GM12891 (cell line): ENCODE measurements at regions not wholly inside any gene's neighbourhood (a gene's known extent, or its start where the extent isn't known, plus 50 kb on each side); places are given as distances from the start of the nearest gene placed in this dataset.
A peak's percentile ranks its signal among the peaks of the same experiment; 100 is the strongest.

Experiments
- DNase-seq: peaks from one replicate; pipeline ENCODE4 v3.0.0; 2011; ENCODE audit warnings: low spot score; ENCODE audit not compliant: insufficient read length
- FAIRE-seq: peaks from 2 replicates; lab custom pipeline; 2011; peaks lifted over from hg19 to GRCh38; lab: Jason Lieb, UNC
- PAX5 ChIP-seq: IDR thresholded peaks from 2 replicates; pipeline ENCODE4 v1.6.1; 2011; ENCODE audit warnings: low read length, moderate library complexity, mild to moderate bottlenecking; ENCODE audit not compliant: insufficient read depth, severe bottlenecking
- POLR2A ChIP-seq: IDR thresholded peaks from 2 replicates; pipeline ENCODE4 v1.6.1; 2011; ENCODE audit warnings: low read depth, low read length, control low read depth
- POLR2AphosphoS5 ChIP-seq: IDR thresholded peaks from 2 replicates; pipeline ENCODE4 v1.6.1; 2011; ENCODE audit warnings: low read depth, low read length, control low read depth
- POU2F2 ChIP-seq: IDR thresholded peaks from 2 replicates; pipeline ENCODE4 v1.6.1; 2011; ENCODE audit warnings: low read depth, mild to moderate bottlenecking, control low read depth, low read length, moderate library complexity
- SPI1 ChIP-seq: IDR thresholded peaks from 2 replicates; pipeline ENCODE4 v1.6.1; 2011; ENCODE audit warnings: low read depth, low read length, control low read depth
- TAF1 ChIP-seq: IDR thresholded peaks from 2 replicates; pipeline ENCODE4 v1.6.1; 2011; ENCODE audit warnings: low read depth, low read length, control low read depth

DNA sequence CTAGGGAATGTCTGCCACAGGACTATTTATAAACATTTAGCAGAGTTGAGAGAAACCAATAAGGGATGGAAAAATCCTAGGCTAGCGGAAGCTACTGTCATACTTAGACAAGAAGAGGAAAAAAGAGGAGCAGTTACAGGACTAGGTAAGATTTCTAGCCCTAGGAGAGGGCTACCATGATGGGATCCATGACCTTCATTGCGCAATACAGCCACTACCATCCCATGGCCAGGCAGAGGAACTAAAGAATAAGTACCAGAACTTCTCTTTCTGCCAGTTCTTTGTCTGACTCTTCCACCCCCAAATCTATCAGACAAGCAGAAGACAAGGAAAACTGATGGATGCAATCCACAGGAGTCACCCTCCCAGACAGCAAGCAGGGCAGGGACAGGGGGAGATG, 417.0 kb upstream of the CHST9 start:
- FAIRE-seq (no peak), DNase-seq (no peak)
- TF ChIP-seq POU2F2 (no peak), SPI1 (no peak), PAX5 (no peak), TAF1 (no peak), POLR2AphosphoS5 (no peak), POLR2A (no peak)

DNA sequence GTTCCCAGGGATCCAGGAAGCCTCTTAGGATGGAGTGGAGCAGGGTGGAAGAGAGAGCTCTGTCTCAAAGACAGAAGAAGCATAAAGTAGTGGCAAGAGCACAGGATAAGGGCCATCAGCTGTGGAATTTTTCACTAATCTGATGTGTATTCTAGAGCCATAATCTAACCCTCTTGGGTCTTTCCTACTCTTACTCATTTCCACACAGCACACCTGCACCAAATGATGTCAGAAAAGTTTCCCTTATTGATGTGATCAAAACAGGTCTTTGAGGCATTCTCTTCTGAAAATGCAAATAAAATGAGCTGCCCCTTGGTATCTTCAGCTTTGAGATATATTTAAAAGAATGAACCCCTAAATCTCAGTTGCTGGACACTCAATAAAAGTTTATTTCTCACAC, 415.1 kb upstream of the CHST9 start:
- no peak for DNase-seq
- TF ChIP-seq TAF1 (no peak), PAX5 (no peak), SPI1 (no peak), POU2F2 (no peak), POLR2AphosphoS5 (no peak), POLR2A (no peak)
- FAIRE-seq: no peak

DNA sequence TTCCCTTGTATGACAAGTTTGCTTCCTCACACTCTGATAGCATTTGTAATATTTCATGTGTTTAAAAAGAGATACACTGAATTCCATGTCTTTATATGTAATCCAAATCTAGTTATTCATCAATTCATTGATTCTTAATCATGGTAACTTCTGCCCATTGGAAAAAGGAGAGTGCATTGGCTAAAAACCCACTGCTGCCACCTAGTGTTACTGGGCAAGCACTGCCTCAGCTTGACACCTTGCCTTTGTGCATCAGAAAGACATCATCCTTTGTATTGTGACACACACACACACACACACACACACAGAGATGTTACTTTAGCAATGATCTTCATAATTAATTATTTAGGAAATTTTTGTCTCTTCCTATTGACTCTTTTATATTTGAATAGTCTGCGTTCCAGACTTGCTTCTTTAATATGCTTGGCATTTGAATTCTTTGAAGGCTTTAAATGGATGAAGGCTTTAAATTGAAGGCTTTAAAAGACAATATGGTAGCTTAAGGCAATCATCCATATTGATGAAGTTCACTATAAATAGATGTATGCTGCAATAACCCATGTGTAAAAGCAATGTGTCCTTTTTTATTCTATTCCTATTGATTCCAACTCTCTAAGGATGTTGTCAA, 414.2 kb upstream of the CHST9 start:
- FAIRE-seq (peak; percentile 93), DNase-seq (no peak)
- TF ChIP-seq POU2F2: no peak
- no peak for TF ChIP-seq PAX5
- TF ChIP-seq POLR2A: no peak
- no peak for TF ChIP-seq POLR2AphosphoS5
- TF ChIP-seq SPI1: no peak
- TF ChIP-seq TAF1: no peak

DNA sequence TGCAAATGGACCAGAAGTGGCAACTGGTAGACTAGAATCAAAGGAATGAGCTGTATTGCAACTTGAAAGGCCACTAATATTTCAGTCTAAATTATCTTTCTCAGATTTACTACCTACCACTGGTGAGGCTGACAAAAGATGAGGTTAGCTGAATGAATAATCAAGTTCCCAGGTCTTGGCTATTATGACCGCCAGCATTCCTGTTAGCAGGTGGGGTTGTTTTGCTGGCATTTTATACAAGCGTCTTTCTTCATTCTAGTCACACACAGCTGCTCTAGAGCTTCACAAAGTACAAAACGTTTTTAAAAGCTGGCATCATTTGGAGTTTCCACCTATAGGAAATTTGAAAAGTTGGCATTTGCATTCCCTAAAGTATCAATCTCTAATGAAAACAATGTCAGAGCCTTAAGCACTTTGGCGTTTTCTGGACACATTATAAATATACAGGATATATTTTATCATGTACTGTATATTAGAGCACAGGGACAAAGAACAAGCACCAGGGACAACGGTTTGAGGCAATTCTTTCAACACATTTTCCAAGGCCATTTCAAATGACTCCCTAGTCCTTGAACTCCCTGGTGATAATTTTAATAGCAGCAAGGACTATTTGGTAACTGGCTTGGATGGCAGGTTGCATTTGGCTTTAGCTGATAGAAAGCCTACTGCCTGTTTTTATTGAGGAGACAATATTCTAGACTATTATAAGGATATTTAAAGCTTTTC, 410.2 kb upstream of the CHST9 start:
- FAIRE-seq: no peak

DNA sequence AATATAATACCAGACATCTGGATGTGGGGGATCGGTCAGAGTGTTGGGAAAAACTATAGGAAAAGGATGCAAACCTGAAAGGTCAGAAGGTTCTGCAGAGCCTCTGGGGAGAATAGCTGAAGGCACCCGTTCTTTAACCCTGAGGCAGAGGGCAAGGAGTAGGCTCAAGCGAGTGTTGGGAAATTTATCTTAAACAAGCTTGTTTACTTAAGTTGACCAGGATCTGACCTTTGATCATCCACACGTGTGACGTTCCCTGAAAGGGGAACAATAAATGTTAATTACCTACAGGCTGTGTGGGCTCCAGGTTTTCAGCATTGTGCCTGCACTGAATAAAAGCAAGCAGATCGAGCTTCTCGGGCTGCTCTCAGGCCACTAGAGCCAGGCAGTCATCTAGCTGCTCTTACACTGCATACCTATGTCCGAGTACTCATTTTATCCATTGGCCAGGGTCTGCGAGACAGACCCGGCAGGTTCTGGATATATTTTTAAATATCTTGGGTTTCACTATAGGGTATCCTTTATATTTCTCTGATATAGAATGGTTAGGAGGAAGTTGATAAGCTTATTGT, 400.6 kb upstream of the CHST9 start:
- DNase-seq: no peak
- no peak for FAIRE-seq
- TF ChIP-seq POLR2AphosphoS5 (no peak), PAX5 (no peak), TAF1 (no peak), POU2F2 (no peak), POLR2A (no peak), SPI1 (no peak)

More for the DNA sequence above, 410.2 kb upstream of the CHST9 start:
- DNase-seq: no peak
- TF ChIP-seq PAX5: no peak
- no peak for TF ChIP-seq POLR2A
- TF ChIP-seq TAF1: no peak
- TF ChIP-seq POU2F2: no peak
- no peak for TF ChIP-seq POLR2AphosphoS5

DNA sequence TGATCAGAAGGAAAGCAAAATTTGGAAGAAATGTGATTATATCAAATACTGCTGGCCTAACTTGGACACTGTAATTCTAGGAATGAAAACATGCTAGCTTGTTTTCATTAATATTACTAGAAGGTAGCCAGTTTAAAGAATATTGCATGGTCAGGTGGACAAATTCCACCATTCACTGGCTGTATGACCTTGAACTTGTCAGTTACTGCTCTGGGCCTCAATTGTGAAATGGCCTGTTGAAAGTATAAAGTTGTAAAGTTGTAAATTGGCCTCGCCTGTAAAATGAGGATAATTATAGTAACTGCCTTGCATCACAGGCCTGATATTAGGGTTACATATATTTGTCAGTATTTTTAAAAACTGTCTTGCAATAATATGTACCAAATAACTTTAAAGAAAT, 398.4 kb upstream of the CHST9 start:
- TF ChIP-seq PAX5: no peak
- no peak for TF ChIP-seq POLR2A
- no peak for TF ChIP-seq POU2F2
- no peak for TF ChIP-seq SPI1
- no peak for TF ChIP-seq TAF1
- no peak for TF ChIP-seq POLR2AphosphoS5
- FAIRE-seq: no peak
- no peak for DNase-seq

DNA sequence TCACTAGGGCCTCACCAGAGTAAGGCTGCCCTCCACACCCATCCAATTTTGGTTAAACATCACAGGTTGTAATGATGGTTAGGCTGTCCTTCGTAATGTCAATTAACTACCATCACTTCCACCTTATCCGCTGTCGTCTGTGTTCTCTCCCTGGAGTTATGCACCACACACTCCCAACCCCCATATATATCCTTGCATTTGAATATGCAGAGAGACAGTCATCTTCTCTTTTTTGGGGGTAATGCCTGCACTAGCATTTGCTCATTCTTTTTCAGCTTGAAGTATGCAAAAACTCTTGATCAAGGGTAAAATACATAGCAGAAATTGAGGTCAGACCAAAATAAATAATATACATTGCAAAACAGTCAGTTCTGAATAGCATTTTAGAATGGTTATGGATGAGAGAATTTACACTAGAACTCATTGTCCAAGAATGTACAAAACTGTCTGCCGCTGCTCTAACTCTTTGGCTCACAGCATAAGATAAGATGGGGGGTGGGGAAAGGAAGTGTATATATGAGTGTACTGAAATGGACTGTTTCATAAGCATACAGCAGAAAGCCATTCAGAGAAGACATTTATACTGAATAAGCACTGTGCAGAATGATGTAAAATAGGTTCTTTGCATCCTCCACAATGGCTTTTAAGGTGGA, 397.8 kb upstream of the CHST9 start:
- TF ChIP-seq POLR2AphosphoS5 (no peak), POU2F2 (no peak), TAF1 (no peak), POLR2A (no peak), PAX5 (no peak), SPI1 (no peak)
- FAIRE-seq: no peak

DNA sequence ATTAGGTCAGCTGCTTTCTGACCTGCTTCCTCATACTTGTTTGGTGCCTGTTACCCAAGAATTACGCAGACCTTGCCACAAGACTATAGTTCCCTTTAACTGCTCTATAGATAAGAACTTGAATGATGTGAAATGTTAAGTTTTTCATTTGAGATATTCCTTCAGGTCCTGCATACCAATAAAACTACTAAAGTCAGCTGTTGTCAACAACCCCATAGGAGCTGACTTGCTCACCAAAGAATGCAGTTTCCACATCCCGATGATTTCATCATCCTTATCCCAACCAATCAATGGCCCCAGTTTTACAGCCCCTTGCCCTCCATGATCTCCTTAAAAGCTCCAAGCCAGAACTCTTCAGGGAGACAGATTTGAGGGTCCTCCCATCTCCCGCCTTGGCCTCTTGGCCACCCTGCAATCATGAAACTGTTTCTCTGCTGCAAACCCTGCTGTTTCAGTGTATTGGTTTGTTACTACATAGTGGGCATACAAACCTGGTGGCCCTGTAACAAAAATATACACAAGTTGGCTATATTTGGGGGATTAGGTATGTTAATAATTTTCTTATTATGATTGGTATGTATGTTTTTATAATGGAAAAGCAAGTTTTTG, 396.3 kb upstream of the CHST9 start:
- no peak for DNase-seq
- TF ChIP-seq PAX5 (no peak), POLR2A (no peak), SPI1 (no peak), POU2F2 (no peak)

More for the DNA sequence above, 397.8 kb upstream of the CHST9 start:
- no peak for DNase-seq

DNA sequence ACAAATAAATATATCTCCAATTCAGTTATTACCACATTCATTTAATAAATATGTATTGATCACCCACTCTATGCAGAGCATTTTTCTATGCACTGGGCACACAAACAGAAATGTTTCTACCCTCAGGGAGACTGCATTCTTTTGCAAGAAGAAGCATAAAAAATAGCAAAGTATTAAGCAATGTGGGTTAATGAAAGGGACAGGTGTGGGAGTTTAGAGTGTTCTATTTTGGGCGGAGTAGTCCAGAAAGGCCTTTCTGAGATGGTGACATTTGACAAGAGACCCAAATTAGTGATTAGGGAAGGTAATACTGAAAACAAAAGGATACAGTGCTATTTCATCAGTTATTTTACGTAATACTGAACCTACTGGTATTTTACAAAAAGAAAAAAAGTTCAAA, 394.3 kb upstream of the CHST9 start:
- no peak for DNase-seq
- TF ChIP-seq TAF1: no peak
- no peak for TF ChIP-seq POU2F2
- no peak for TF ChIP-seq POLR2A
- TF ChIP-seq POLR2AphosphoS5: no peak
- TF ChIP-seq SPI1: no peak
- TF ChIP-seq PAX5: no peak
- FAIRE-seq: no peak

More for the DNA sequence above, 396.3 kb upstream of the CHST9 start:
- FAIRE-seq: no peak
